SU-DHL-6 (cell line): ENCODE measurements at regions not wholly inside any gene's neighbourhood (a gene's known extent, or its start where the extent isn't known, plus 50 kb on each side); places are given as distances from the start of the nearest gene placed in this dataset.

Source experiments
- H2AFZ ChIP-seq: fragments of 200-600 bp; sonication (generic); 2 replicates; pipeline ENCODE4 v1.6.1; 2014; ENCODE audit warnings: low read depth, mild to moderate bottlenecking, moderate library complexity, mixed read lengths, antibody characterized with exemption, low read length; ENCODE audit not compliant: severe bottlenecking
- H3F3A ChIP-seq: fragments of 200-600 bp; shearing (Covaris generic); 2 replicates; pipeline ENCODE4 v1.6.0; 2016; ENCODE audit warnings: antibody characterized with exemption, mild to moderate bottlenecking; ENCODE audit not compliant: insufficient read depth
- H3K27ac ChIP-seq: fragments of 200-600 bp; sonication (generic); 2 replicates; pipeline ENCODE4 v1.5.1; 2016; ENCODE audit warnings: low read depth, mild to moderate bottlenecking, low read length, moderate library complexity, mixed read lengths
- H3K27me3 ChIP-seq: fragments of 200-600 bp; sonication (generic), shearing (Covaris generic); 2 replicates; pipeline ENCODE4 v1.6.0; 2014; ENCODE audit warnings: mild to moderate bottlenecking, low read length
- H3K36me3 ChIP-seq: fragments of 200-600 bp; sonication (generic); 2 replicates; pipeline ENCODE4 v1.6.1; 2014; ENCODE audit warnings: mild to moderate bottlenecking, low read length, mixed read lengths
- H3K4me2 ChIP-seq: fragments of 300-600, 200-600 bp; shearing (Covaris generic), sonication (generic); 2 replicates; pipeline ENCODE4 v1.6.0; 2014; ENCODE audit warnings: low read length, low read depth, mild to moderate bottlenecking; ENCODE audit not compliant: poor library complexity, severe bottlenecking
- H3K4me3 ChIP-seq: fragments of 200-600 bp; sonication (generic); 2 replicates; pipeline ENCODE4 v1.5.1; 2014; ENCODE audit warnings: antibody characterized with exemption, low read length, mild to moderate bottlenecking, mixed read lengths; ENCODE audit not compliant: insufficient read depth, poor library complexity, severe bottlenecking
- H3K79me2 ChIP-seq: fragments of 200-600 bp; sonication (generic); 2 replicates; pipeline ENCODE4 v1.6.1; 2014; ENCODE audit warnings: mild to moderate bottlenecking, low read length, moderate library complexity; ENCODE audit not compliant: insufficient read depth
- H3K9ac ChIP-seq: fragments of 200-600 bp; sonication (generic); 2 replicates; pipeline ENCODE4 v1.7.0; 2014; ENCODE audit warnings: mild to moderate bottlenecking, low read length
- H3K9me2 ChIP-seq: fragments of 200-600 bp; sonication (generic); replicated peaks from 2 replicates; pipeline ENCODE4 v1.6.1; 2014; ENCODE audit warnings: low read length; ENCODE audit not compliant: insufficient read depth
- H3K9me3 ChIP-seq: fragments of 200-600 bp; sonication (generic); 2 replicates; pipeline ENCODE4 v1.6.1; 2014; ENCODE audit warnings: low read length, mixed read lengths; ENCODE audit not compliant: insufficient read depth
- H4K20me1 ChIP-seq: fragments of 200-600 bp; sonication (generic); 2 replicates; pipeline ENCODE4 v1.6.1; 2014; ENCODE audit warnings: low read depth, mild to moderate bottlenecking, antibody characterized with exemption, low read length, moderate library complexity, mixed read lengths
- CTCF ChIP-seq: fragments of 200-600 bp; sonication (generic); IDR thresholded peaks from one replicate; pipeline ENCODE4 v1.5.1; 2017; ENCODE audit warnings: antibody characterized with exemption, mild to moderate bottlenecking, low read length, moderate library complexity; ENCODE audit not compliant: insufficient read depth, poor library complexity, severe bottlenecking
- EZH2phosphoT487 ChIP-seq: fragments of 200-600 bp; sonication (generic), shearing (Covaris generic); conservative IDR thresholded peaks from 2 replicates; pipeline ENCODE4 v1.6.1; 2018; ENCODE audit warnings: mild to moderate bottlenecking, antibody characterized with exemption, low read length, moderate library complexity, mixed read lengths

DNA sequence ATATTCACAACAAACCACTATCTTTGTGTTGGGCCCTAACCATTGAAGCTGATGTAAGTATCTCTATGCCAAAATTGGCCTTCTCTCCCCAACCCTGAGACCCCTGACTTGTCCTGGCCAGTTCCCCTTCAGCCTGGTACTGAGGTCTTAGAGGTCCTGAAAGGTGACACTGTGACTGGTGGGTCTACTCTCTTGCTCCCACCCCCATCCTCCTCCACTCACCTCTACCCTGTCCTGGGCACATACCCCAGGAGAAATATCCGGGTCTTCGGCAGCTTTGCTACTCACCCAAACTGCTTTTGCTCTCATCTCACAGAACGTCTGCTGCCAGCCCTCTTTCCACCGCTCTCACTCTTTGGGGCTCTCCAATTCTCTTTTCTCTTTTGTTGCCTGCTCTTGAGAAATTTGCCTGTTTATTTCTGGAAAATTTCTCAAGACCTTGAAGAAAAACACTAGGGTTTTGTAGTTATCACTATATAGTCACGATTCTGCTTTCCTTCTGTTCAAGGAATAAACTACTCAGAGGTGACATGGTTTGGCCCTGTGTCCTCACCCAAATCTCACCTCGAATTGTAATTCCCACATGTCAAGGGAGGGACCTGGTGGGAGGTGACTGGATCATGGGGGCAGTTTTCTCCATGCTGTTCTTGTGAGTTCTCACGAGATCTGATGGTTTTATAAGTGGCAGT lies 133.8 kb upstream of the PKDCC start:
- Histone ChIP-seq H3K4me3 (no peak overlapping the region), H3K9me3 (no peaks in the 10 kb centered on the region), H3F3A (no peaks in the 10 kb centered on the region), H3K27ac (no peak overlapping the region), H3K4me2 (no peak overlapping the region), H3K9me2 (no peaks in the 10 kb centered on the region), H3K36me3 (no peaks in the 10 kb centered on the region), H4K20me1 (no peaks in the 10 kb centered on the region), H2AFZ (no peak overlapping the region), H3K27me3 (no peaks in the 10 kb centered on the region), H3K9ac (no peak overlapping the region), H3K79me2 (no peaks in the 10 kb centered on the region)
- TF ChIP-seq EZH2phosphoT487 (no peak), CTCF (no peak)

- H3K79me2 ChIP-seq = no peaks in the 10 kb centered on the region
- no peak overlapping the region for H3K27ac ChIP-seq
- H3K9ac ChIP-seq = no peak overlapping the region
- no peaks in the 10 kb centered on the region for H3K27me3 ChIP-seq
- no peaks in the 10 kb centered on the region for H3K9me3 ChIP-seq
- H3F3A ChIP-seq = no peaks in the 10 kb centered on the region
- H4K20me1 ChIP-seq = no peaks in the 10 kb centered on the region
- TF ChIP-seq CTCF (no peak), EZH2phosphoT487 (no peak)
- H3K36me3 ChIP-seq = no peaks in the 10 kb centered on the region
- no peak overlapping the region for H3K4me2 ChIP-seq
- H2AFZ ChIP-seq = no peak overlapping the region
- H3K4me3 ChIP-seq = no peak overlapping the region
- H3K9me2 ChIP-seq = no peaks in the 10 kb centered on the region
Measured at GRCh38 chr2:41914936-41915335, 132.9 kb upstream of the PKDCC start.

DNA sequence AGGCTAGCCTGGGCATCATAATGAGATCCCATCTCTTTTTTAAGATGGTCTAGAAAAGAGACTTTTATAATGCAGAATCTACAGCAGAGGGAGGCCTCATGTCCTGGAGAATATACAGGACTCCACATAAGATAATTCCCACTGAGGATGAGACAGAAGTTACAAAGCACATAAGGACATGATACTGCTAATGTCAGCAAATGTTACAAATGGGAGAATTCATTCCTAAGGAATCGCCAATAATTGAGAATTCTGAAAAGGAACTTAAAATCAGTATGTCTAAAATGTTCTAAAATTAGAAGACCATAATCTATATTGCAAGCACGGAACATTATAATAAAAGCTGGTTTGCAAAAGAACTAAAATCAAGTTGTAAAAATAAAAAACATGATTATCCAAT lies 131.6 kb upstream of the PKDCC start:
- no peaks in the 10 kb centered on the region for H3K27me3 ChIP-seq
- H3F3A ChIP-seq = no peaks in the 10 kb centered on the region
- H4K20me1 ChIP-seq = no peaks in the 10 kb centered on the region
- H3K36me3 ChIP-seq = no peaks in the 10 kb centered on the region
- no peak overlapping the region for H3K4me2 ChIP-seq
- H3K9me2 ChIP-seq = no peaks in the 10 kb centered on the region
- H3K9ac ChIP-seq = no peak overlapping the region
- TF ChIP-seq CTCF (no peak), EZH2phosphoT487 (no peak)
- no peaks in the 10 kb centered on the region for H3K9me3 ChIP-seq
- no peak overlapping the region for H2AFZ ChIP-seq
- H3K27ac ChIP-seq = no peak overlapping the region
- no peak overlapping the region for H3K4me3 ChIP-seq
- H3K79me2 ChIP-seq = no peaks in the 10 kb centered on the region
